ENCODE measurements at regions not wholly inside any gene's neighbourhood (a gene's known extent, or its start where the extent isn't known, plus 50 kb on each side); places are given as distances from the start of the nearest gene placed in this dataset.

GRCh38 chr15:66848686-66849392, 146.8 kb downstream of the SMAD6 start:
- DNase-seq, result no peak

DNA sequence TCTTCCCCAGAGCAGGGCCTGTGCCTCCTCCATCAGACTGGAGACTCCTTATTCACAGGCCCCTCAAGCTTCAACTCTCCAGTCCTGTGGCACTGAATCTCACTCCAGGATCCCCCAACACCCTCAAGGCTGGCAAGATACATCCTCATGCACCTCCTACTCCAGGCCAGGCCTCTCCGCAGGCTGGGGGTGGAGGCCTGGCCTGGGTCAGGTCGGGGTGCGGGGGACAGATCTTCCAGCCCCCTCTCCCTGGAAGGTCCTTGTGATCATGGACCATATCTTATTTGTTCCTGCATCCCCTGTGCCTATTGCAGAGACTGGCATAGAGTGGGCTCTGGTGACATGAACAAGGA, 147.3 kb downstream of the SMAD6 start:
- no peak for DNase-seq

DNA sequence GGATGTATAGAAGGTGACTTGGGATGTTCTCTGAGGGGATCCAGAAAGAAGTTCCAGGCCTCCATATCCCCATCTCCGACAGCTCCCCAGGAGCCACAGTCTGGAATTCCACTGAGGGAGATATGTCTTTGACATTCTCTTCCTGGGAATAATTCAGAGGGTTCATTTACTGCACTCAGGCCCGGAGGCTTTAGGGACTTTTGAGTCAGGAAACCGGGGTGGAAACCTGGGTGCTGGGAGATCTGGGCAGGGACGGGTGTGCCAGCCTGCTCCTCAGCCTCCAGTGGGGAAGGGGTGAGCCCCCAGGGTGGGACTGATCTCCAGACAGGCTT, 147.7 kb downstream of the SMAD6 start:
- no peak for DNase-seq

DNA sequence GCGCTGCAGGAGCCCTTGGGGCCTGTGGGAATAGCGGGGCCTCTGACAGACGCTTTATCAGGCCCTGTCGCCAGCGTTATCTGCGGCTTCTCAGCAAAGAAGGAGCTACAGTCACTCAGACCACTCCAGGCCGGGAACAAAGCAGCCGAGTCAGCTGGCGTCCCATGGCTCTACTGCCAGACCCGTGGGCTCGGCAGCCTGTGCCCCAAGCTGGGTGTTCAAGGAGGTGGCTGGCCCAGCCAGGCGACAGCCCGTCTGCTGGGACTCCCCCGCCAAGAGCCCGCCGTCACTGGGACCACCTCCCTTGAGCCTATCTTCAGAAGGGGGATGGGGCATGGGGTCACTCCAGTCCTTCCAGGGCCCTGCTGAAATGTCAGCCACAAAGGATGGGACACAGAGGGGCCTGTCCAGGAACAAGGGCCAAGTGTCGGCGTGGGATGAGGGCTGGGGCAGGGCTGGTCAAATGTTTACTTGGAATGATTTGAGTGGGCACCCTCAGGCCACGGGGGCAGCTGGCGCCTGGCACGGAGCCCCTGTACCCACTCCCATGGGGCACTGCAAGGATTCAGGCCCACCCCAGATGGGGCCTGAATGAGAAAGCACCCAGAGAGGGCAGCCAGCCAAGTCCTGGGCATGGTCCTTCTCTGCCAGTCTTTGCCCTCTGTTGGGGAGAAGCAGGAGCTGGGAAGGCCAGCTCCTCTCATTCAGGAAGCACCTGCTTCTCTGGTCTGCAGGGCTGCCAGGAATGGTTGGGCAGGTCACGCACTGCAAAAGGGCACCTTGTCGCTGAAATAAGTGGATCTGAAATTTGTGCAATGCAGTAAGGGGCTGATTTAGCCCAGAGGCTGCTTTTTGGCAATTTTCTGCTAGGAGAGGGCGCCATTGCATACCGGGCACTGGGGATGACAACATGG, 148.3 kb downstream of the SMAD6 start:
- DNase-seq, result no peak

- DNase-seq, result no peak
Observed at GRCh38 chr15:66850996-66851310, 148.9 kb downstream of the SMAD6 start.

GRCh38 chr15:66851311-66852063, 149.5 kb downstream of the SMAD6 start:
- DNase-seq, result peak; percentile 76

- no peak for DNase-seq
Observed at GRCh38 chr15:66852064-66852905, 150.2 kb downstream of the SMAD6 start.

- DNase-seq, result no peak
Observed at GRCh38 chr15:66854012-66854965, 152.3 kb downstream of the SMAD6 start.

- DNase-seq, result no peak
Observed at GRCh38 chr15:66855041-66855440, 153.0 kb downstream of the SMAD6 start.

DNA sequence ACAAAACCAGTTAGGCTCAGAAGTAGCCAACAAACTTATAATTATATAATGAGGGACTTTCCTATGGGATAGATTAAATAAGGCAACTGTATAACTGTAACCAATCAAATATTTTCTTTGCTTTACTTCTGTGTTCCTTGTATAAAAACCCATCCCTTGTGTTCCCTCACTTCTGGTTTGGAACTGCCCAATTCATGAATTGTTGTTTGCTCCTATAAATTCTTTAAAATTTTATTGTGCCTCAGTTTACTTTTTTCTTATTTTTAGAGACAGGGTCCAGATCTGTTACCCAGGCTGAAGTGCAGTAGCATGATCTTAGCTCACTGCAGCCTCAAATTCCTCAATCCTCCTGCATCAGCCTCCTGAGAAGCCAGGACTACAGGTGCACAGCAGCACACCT, 155.7 kb downstream of the SMAD6 start:
- DNase-seq, result no peak

DNA sequence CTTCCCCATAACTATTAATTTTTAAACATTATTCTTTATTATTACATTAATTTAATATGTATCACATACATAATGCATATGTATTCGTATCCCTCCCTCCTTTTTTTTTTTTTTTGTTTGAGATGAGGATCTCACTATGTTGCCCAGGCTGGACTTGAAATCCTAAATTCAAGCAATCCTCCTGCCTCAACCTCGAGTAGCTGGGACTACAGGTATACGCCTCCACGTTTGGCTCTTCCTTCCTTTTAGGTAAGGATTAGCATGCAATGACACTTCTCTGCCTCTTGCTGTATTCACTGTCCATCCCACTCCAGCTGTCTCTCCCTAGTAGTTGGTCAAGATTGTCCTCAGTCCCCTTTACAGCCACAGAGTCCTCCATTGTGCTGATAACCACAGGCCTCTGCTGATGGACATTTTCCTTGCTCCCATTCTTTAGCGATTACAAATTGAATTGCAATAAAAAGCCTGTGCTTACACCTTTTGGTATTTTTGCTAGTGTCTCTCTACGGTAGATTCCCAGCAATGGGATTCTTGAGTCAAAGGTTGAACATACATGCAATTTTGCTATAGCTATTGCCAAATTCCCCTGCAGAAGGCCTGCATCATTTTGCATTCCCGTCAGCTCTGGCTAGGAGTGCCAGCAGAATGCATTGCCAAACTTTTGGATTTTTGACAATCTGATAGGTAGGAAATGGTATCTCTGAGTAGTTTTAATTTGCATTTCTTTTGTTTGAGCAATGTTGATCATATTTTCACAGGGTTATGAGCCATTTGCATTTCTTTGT, 156.6 kb downstream of the SMAD6 start:
- DNase-seq, result no peak

DNA sequence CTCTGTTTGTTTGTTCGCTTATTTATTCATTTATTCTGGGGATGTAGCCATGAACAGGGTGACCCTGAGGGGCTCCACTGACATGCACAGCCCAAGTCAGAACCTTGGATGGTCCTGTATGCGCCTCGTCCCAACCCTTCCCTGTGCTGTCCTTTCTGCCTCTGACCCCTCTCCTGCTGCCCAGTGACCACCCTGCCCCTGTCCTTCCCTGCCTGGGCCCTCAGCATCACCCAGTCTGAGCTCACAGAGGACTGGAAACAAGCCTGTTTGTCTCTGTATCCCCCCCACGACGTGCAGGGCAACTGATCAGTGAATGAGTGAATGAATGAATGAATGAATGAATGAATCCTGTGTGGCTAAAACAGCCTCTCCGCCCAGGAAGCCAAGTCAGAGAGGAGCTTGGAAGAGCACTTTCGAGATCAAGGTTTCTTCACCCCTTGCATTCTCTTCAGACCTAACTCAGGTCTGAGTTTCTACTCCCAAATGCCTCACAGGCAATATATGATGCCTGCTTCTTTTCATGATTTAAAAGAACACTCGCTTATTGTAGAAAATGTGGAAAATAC, 157.7 kb downstream of the SMAD6 start:
- no peak for DNase-seq

DNA sequence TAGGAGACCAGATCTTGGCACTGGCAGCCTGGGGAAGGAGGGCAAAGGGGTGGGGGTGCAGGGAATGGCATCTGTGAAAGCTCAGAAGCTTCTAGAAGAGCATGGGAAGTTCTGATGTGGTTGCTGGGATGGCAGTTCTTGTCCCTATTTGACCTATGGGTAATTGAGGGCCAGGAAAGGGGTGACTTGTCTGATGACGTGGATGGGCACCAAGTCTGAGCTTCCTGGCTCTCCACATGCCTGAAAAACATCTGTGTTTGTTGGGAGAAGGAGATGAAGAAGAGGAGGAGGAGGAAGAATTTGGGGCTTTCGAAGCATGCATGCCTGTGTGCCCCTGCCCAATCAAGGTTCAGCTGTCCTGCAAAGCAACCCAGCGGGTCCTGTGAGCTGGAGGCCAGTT, 158.8 kb downstream of the SMAD6 start:
- DNase-seq, result no peak

DNA sequence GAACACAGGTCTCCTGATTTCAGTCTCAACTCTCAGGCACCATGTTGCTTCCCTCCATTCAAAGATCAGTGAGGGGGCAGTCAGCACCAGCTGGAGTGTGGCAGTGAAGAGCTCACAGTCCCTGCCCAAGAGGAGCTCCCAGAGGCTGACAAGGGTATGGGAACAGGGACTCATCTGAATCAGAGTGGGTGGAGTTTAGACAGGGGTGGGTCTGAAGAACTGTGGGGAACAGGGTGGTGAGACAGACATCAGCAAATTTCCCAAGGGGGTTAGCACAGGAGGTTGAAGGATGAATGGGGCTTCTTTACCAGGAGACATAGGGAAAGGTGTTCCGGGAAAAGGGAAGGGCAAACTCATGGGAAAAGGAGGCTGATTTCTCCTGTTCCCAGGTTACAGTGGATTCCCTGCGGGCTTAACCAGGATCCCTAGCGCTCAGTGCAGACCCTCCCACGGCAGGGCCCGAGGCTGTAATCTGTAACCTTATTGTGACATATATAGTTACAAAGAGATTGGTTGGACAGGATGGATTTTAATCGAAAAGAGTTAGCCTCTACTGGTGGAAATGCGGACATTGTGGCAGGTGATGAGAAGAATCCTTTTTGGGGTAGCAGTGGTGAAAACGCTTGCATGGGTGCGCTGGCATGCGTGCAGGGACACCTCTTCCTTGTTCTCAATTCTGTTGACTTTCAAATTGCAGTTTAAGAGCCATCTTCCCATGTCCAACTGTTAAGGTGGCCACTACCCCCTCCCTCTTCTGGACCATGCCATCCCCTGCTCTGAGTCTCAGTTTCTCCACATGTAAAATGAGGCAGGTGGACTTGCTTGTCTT, 160.3 kb downstream of the SMAD6 start:
- DNase-seq, result no peak

- DNase-seq, result peak; percentile 70
Observed at GRCh38 chr15:66862940-66863335, 160.9 kb downstream of the SMAD6 start.

DNA sequence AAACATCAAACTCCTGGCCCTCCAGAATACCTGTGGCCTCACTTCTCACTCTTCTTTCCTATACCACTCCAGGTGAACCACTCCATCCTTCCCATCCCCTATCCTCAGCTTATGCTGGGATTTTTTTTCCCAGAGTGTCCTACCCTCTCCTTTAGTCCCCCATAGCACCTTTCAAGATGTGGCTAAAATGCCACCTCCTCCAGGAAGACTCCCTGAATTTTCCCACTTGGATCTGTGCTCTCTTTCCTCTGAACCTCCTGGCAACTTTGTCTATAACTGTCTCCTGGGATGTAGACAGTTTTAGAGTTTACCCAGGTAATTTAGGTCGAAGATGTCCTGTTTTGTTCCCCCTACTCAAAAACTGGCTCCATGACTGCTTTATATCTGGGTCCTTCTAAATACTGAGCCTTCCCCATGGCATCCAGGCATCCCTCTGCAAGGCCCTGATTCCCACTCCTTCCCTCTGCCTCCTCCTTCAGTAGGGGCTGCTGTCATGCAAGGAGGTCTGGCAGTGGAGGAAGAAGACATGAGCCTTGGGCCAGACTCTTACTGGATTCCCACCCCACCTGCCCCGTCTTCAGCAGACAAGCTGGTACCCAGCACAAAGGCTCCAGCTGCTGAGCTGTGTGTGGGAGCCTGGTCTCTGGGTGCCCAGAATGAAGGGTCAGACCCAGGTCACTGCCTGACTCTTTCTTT, 161.5 kb downstream of the SMAD6 start:
- DNase-seq, result no peak

GRCh38 chr15:66864086-66864830, 162.2 kb downstream of the SMAD6 start:
- DNase-seq, result no peak

DNA sequence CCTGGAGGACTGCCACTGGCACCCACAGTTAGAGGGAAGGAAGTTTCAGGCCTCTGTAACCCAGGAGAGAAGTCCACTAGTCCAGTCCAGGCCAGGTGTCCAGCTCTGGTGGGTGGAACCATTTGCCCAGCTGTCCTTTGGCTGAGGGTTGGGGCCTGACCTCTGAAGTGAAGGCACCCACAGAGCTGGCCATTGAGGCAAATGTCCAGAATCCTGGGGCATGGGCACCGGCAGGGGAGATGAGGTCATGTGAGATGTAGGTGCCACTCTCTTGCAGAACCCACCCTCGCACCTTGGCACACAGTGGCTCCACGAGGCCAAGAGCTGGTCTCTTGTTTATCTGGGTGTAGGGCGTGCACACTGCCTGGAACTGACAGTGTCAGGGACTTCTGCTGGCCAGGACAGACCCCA, 162.8 kb downstream of the SMAD6 start:
- DNase-seq, result no peak

Measured in inflammatory macrophage treated with lipopolysaccharide for 4 hours (primary cell).